ENCODE measurements at regions not wholly inside any gene's neighbourhood (a gene's known extent, or its start where the extent isn't known, plus 50 kb on each side); places are given as distances from the start of the nearest gene placed in this dataset.

GRCh38 chr17:30588798-30589247 is 111.6 kb downstream of the GOSR1 start (continued):
- TF ChIP-seq TERF1 (CRISPR knock-in tag; IDR thresholded peaks at IDR 0.05) (no peak), GATAD1 (CRISPR knock-in tag; IDR thresholded peaks at IDR 0.05) (0 out of 2 replicates have a peak, but pooled peaks have one; percentile 41), ZSCAN31 (CRISPR knock-in tag; IDR thresholded peaks at IDR 0.05; ENCODE audit: low read depth) (peak; percentile 44; the same call in 1 of the 2 replicates), SOX13 (IDR thresholded peaks at IDR 0.05) (peak; percentile 93), SOX13 (CRISPR knock-in tag; conservative IDR thresholded peaks at IDR 0.05 in 1 of 2, IDR thresholded peaks at IDR 0.05 in 1 of 2) (peak in 1 of 2 experiments; percentile 95; a peak in 2 of 4 replicates), LRRFIP1 (CRISPR knock-in tag; conservative IDR thresholded peaks at IDR 0.05) (no peak), ELK4 (CRISPR knock-in tag; IDR thresholded peaks at IDR 0.05; ENCODE audit: borderline replicate concordance) (no peak), MTA1 (CRISPR knock-in tag; IDR thresholded peaks at IDR 0.05; ENCODE audit: borderline replicate concordance) (peak; percentile 77), ZGPAT (CRISPR knock-in tag; IDR thresholded peaks at IDR 0.05) (peak; percentile 84), EHMT2 (IDR thresholded peaks at IDR 0.05; ENCODE audit: borderline replicate concordance, low read depth, low read length) (0 out of 2 replicates have a peak, but pooled peaks have one; percentile 41), ZNF740 (CRISPR knock-in tag; IDR thresholded peaks at IDR 0.05) (no peak), ZNF329 (CRISPR knock-in tag; IDR thresholded peaks at IDR 0.05; ENCODE audit: low read depth) (no peak), ZNF354B (CRISPR knock-in tag; IDR thresholded peaks at IDR 0.05) (peak; percentile 29; the same call in 1 of the 2 replicates), ZNF34 (CRISPR knock-in tag; IDR thresholded peaks at IDR 0.05; ENCODE audit: borderline replicate concordance) (no peak), ZNF670 (CRISPR knock-in tag; IDR thresholded peaks at IDR 0.05; ENCODE audit: borderline replicate concordance) (peak; percentile 93), SAP130 (CRISPR knock-in tag; IDR thresholded peaks at IDR 0.05; ENCODE audit: low read depth) (peak; percentile 81), ARNTL (CRISPR knock-in tag; IDR thresholded peaks at IDR 0.05) (peak; percentile 90; the same call in 1 of the 2 replicates), FOXK1 (CRISPR knock-in tag; IDR thresholded peaks at IDR 0.05; ENCODE audit: borderline replicate concordance, low read depth) (peak; percentile 72), NRL (CRISPR knock-in tag; IDR thresholded peaks at IDR 0.05; ENCODE audit: borderline replicate concordance) (no peak), RAD21 (CRISPR knock-in tag; IDR thresholded peaks at IDR 0.05) (no peak), KDM6A (CRISPR knock-in tag; IDR thresholded peaks at IDR 0.05; ENCODE audit: low read depth) (no peak; the same call in 1 of the 2 replicates), RFX5 (IDR thresholded peaks at IDR 0.05; ENCODE audit: low read depth, low read length) (no peak), FOSL1 (CRISPR knock-in tag; IDR thresholded peaks at IDR 0.05; ENCODE audit: borderline replicate concordance) (no peak), MIXL1 (CRISPR knock-in tag; IDR thresholded peaks at IDR 0.05) (peak; percentile 87), ZNF17 (CRISPR knock-in tag; IDR thresholded peaks at IDR 0.05) (no peak), ZNF747 (CRISPR knock-in tag; IDR thresholded peaks at IDR 0.05; ENCODE audit: borderline replicate concordance) (peak; percentile 68; the same call in 1 of the 2 replicates)
